SHP77 (cell line): ENCODE measurements at regions not wholly inside any gene's neighbourhood (a gene's known extent, or its start where the extent isn't known, plus 50 kb on each side); places are given as distances from the start of the nearest gene placed in this dataset.
"Not testable (repeated sequence)": the region's sequence is repeated elsewhere in the genome, so short reads cannot be mapped to it uniquely, and the experiment has no call there.

Experiments used
- DNase-seq, 2 experiments: peaks; one replicate each; lab custom pipeline; 2025; lab: John Stamatoyannopoulos, UW

GRCh38 chr12:28689398-28690175 lies 459.5 kb upstream of the FAR2 start:
- no peak for DNase-seq

GRCh38 chr12:28693565-28694219 lies 455.4 kb upstream of the FAR2 start:
- DNase-seq: no peak

GRCh38 chr12:28698553-28698952 lies 450.5 kb upstream of the FAR2 start:
- DNase-seq: no peak

- no peak for DNase-seq
Observed at GRCh38 chr12:28699029-28699428, 450.0 kb upstream of the FAR2 start.

- DNase-seq: no peak
Observed at GRCh38 chr12:28700161-28700560, 448.9 kb upstream of the FAR2 start.

GRCh38 chr12:28704477-28705169 lies 444.5 kb upstream of the FAR2 start:
- no peak for DNase-seq

- DNase-seq: no peak
Observed at GRCh38 chr12:28708918-28709371, 440.1 kb upstream of the FAR2 start.

- no peak for DNase-seq
Observed at GRCh38 chr12:28709986-28710685, 438.9 kb upstream of the FAR2 start.

GRCh38 chr12:28710882-28711281 lies 438.2 kb upstream of the FAR2 start:
- DNase-seq: no peak

- DNase-seq: no peak
Observed at GRCh38 chr12:28711421-28711820, 437.7 kb upstream of the FAR2 start.

- DNase-seq: no peak
Observed at GRCh38 chr12:28742791-28743190, 406.3 kb upstream of the FAR2 start.

- DNase-seq: no peak
Observed at GRCh38 chr12:28746734-28747325, 402.2 kb upstream of the FAR2 start.

- no peak for DNase-seq
Observed at GRCh38 chr12:28750946-28751685, 398.0 kb upstream of the FAR2 start.

GRCh38 chr12:28755027-28755426 lies 394.1 kb upstream of the FAR2 start:
- DNase-seq: no peak

GRCh38 chr12:28759333-28759732 lies 389.7 kb upstream of the FAR2 start:
- peak; percentile 25 to 32 for DNase-seq

GRCh38 chr12:28760040-28760903 lies 388.8 kb upstream of the FAR2 start:
- DNase-seq: peak; percentile 23 to 29

GRCh38 chr12:28761897-28762296 lies 387.2 kb upstream of the FAR2 start:
- not testable (repeated sequence) for DNase-seq

GRCh38 chr12:28766398-28766797 lies 382.7 kb upstream of the FAR2 start:
- no peak for DNase-seq

GRCh38 chr12:28767836-28768348 lies 381.2 kb upstream of the FAR2 start:
- DNase-seq: no peak

- no peak for DNase-seq
Observed at GRCh38 chr12:28770322-28770721, 378.8 kb upstream of the FAR2 start.
